HG02840 (cell line): ENCODE measurements at regions not wholly inside any gene's neighbourhood (a gene's known extent, or its start where the extent isn't known, plus 50 kb on each side); places are given as distances from the start of the nearest gene placed in this dataset.
"Not testable (repeated sequence)": the region's sequence is repeated elsewhere in the genome, so short reads cannot be mapped to it uniquely, and the experiment has no call there.

Experiments
- ATAC-seq: cut with Tn5 transposase; IDR thresholded peaks from one replicate; pipeline ENCODE4 v1.9.1; 2021; ENCODE audit warnings: mild to moderate bottlenecking, moderate library complexity, moderate number of reproducible peaks; ENCODE audit not compliant: unreplicated experiment, low FRiP score

DNA sequence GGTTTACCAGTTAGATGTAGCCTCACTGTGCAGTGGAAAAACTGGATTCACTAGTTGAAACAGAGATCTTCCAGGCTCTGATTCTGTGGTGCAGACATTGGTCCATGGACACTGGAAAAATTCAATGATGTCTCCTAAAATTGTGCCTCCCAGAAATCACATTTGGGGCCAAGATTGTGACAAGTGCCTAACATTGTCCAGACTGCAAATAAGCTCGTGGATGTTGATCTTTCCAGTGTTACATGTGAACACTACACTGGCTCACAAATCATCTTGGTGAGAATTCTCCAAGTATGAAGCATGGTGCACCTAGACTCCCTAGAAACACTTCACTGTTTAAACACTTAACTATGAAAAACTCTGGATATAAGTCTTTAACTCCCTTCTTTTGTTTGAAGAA lies 140.4 kb downstream of the HAO1 start:
- ATAC-seq: no peak

GRCh38 chr20:7803411-7804151 lies 136.7 kb downstream of the HAO1 start:
- not testable (repeated sequence) for ATAC-seq

GRCh38 chr20:7806831-7807230 lies 133.4 kb downstream of the HAO1 start:
- no peak for ATAC-seq

DNA sequence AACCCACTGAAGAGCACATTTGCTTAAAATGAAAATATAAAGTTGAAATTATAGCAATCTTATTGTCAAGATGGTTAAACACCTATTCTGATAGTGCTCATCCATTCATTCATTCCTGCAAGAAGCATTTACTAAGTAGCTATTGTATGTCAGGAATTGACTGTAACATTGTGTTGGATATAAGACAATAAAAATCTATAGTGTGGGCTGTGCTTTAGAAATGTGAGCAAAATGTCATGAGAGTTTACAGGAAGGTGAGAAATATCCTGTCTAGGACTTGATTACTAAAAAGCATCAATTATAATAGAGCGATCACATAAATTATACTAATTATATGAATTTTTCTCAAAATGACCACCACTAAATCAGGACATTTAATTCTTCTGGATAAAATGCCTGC lies 123.0 kb downstream of the HAO1 start:
- ATAC-seq: no peak

DNA sequence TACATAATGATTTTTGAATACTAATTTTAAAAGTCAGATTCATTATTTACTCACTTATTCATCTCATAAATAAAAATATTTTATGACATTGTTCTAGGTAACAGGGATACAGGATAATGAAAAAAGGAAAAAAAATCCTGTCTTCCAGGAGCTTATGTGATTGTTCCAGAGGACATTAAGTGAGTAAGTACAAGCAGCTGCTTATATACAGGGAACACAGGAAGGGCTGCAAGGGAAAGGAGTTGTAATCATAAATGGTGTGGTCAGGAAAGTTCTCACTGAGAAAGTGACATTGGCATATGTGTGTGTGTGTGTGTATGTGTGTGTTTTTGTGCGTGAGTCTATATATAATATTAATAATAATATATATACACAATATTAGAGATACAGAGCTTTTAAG lies 121.8 kb downstream of the HAO1 start:
- ATAC-seq: no peak

DNA sequence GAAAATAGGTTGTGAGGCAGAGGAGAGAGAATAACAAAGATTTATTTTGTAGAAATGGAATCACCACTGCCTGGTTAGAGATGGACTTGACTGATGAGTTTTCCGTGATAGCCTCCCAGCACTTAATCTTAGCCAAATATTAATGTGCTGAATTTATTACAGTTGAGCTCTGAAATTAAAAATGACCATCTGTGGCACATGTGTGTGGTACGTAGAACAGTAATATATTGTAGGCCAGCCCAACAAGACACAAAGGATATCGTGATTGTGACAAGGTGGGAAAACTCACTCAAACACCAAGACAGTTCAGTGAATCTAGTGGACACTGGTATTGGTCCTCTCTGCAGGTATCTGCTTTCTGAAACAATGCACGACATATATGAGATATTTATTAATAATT lies 119.4 kb downstream of the HAO1 start:
- ATAC-seq: no peak

- no peak for ATAC-seq
Observed at GRCh38 chr20:7822772-7823171, 117.5 kb downstream of the HAO1 start.

DNA sequence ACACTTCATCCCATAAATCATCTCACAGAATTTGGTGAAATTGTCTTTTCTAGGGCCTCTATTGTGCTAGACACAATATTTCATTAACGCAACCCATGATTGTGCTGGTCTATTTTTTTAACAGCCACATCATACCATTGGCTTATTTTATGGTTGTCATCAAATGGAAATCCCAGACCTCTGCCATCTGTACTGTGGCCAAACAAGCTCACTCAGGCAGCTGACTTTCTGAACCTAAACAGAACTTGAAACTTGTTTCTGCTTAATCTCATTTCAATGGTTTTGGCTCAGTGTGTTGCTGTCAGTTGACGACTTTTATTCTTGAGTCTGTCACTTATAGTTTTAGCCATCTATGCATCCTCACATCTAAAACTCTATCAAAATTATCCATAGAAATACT lies 111.8 kb downstream of the HAO1 start:
- no peak for ATAC-seq

DNA sequence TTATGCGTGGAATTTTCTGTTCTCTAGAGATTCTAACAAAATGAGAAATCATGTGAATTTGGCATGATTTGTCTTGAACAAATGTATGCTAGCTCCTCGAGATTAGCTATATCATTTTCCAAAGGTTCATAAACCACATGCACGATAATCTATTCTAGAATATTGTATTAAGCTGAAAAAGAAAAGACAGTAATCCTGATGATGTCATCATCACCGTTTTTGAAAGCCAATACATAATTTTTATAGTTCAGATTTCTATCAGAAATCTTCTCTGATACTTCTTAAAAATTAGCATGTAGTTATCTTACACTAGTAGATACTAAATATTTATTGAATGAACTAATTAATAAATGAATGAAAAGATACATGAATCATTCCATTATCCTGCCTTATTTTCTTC lies 111.2 kb downstream of the HAO1 start:
- ATAC-seq: no peak

DNA sequence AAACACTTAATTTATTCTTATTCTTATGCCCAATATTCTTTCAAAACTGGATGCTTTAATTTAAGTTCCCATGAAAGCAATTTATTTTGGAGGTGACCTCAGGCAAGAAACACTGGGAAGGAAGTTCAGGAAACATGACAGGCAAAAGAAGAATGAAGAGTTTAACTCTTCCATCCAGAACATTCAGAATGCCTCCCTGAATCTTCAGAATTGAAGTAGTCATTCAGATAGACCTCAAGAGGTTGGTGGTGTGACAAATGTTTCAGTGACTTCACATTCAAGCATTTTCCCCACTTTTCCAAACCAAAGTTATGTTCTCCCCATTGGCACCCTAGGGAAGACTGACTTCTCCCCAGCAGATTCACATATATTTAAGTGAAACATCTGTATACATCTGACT lies 110.5 kb downstream of the HAO1 start:
- no peak for ATAC-seq
